ENCODE measurements at regions not wholly inside any gene's neighbourhood (a gene's known extent, or its start where the extent isn't known, plus 50 kb on each side); places are given as distances from the start of the nearest gene placed in this dataset.

DNA sequence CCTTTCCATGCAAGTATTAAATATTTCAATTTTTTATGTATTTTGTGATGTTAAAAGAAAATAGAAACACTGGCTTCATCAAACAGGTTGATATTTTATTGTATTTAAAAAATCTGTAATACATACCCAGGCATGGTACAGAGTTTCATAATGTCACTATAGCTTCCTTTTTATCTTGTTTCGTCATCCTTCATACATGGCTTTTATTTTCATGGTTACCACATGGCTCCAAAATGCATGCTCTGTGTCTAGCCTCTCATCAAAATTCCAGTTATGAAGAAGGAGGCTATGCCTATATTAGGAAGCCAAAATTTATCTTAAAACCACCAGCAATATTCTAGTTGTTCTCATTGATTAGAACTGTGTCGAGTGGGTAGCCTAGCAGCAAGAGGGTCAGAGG, 464.8 kb downstream of the BTG1 start:
- ChIA-PET POLR2A (no interaction called here), CTCF (no interaction called here)
- no peak for DNase-seq
- H3K36me3 Mint-ChIP-seq (ENCODE audit: low read depth) = peaks cover 4% of the 10 kb centered on the region
- H3K4me3 Mint-ChIP-seq = no peak overlapping the region
- H3K4me1 Mint-ChIP-seq = peaks cover 3% of the 10 kb centered on the region
- no peaks in the 10 kb centered on the region for H3K27me3 Mint-ChIP-seq
- peaks cover 5% of the 10 kb centered on the region for H3K9me3 Mint-ChIP-seq
- no peak overlapping the region for H3K27ac Mint-ChIP-seq

DNA sequence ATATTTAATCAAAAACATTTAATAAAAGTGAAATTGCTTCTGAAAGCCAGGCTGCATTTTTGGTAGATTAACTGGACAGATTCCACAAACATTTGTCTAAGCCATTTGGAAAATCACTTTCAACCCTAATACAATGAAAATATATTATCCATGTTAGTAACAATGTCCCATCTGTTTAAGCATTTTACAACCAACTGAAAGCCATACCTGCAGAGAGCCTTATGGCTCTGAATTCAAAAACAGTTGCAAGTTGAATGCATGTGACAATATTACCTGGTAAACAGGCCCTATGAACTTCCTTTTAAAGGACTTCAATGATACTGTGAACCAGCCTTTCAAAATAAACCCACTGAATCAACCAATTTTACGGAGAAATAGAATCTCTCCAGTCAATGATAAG, 468.1 kb downstream of the BTG1 start:
- ChIA-PET POLR2A (no interaction called here), CTCF (no interaction called here)
- Mint-ChIP-seq H3K36me3 (ENCODE audit: low read depth) (no peaks in the 10 kb centered on the region), H3K4me1 (no peaks in the 10 kb centered on the region), H3K27me3 (no peaks in the 10 kb centered on the region), H3K9me3 (peaks cover 2% of the 10 kb centered on the region), H3K27ac (no peak overlapping the region), H3K4me3 (no peak overlapping the region)
- DNase-seq = no peak

- Mint-ChIP-seq H3K27ac (no peak overlapping the region), H3K4me1 (peaks cover 4% of the 10 kb centered on the region), H3K27me3 (no peaks in the 10 kb centered on the region), H3K36me3 (ENCODE audit: low read depth) (no peaks in the 10 kb centered on the region), H3K9me3 (peaks cover 5% of the 10 kb centered on the region), H3K4me3 (no peak overlapping the region)
- DNase-seq = no peak
- ChIA-PET CTCF (no interaction called here), POLR2A (no interaction called here)
Observed at GRCh38 chr12:91675401-91675800, 470.2 kb downstream of the BTG1 start.

GRCh38 chr12:91672130-91672529, 473.5 kb downstream of the BTG1 start:
- CTCF ChIA-PET = interaction anchor here (0.9 to 1.5 kb wide), 2 partner anchors 11 to 188 kb away, joined by 3 read pairs; no protein-coding TSS in a partner anchor

GRCh38 chr12:91667694-91668093, 478.0 kb downstream of the BTG1 start:
- no peak overlapping the region for H3K4me3 Mint-ChIP-seq
- CTCF ChIA-PET = interaction anchor here (1.0 kb wide), 1 partner anchor 30 kb away, joined by 5 read pairs; no protein-coding TSS in a partner anchor

More at GRCh38 chr12:91672130-91672529, 473.5 kb downstream of the BTG1 start:
- Mint-ChIP-seq H3K27me3 (no peaks in the 10 kb centered on the region), H3K36me3 (ENCODE audit: low read depth) (peaks cover 2% of the 10 kb centered on the region), H3K4me3 (no peak overlapping the region), H3K4me1 (peaks cover 10% of the 10 kb centered on the region), H3K9me3 (peaks cover 9% of the 10 kb centered on the region), H3K27ac (no peak overlapping the region)
- POLR2A ChIA-PET = no interaction called here
- DNase-seq = no peak

GRCh38 chr12:91663744-91664143, 481.1 kb upstream of the DCN start:
- ChIA-PET CTCF (interaction anchor here (1.3 kb wide), 1 partner anchor 11 kb away, joined by 3 read pairs; no protein-coding TSS in a partner anchor), POLR2A (no interaction called here)
- H3K9me3 Mint-ChIP-seq = peaks cover 4% of the 10 kb centered on the region
- peaks cover 3% of the 10 kb centered on the region for H3K36me3 Mint-ChIP-seq (ENCODE audit: low read depth)
- no peak overlapping the region for H3K27ac Mint-ChIP-seq
- H3K4me1 Mint-ChIP-seq = peaks cover 7% of the 10 kb centered on the region
- no peak overlapping the region for H3K4me3 Mint-ChIP-seq
- DNase-seq = no peak
- no peaks in the 10 kb centered on the region for H3K27me3 Mint-ChIP-seq

More at GRCh38 chr12:91667694-91668093, 478.0 kb downstream of the BTG1 start:
- DNase-seq = no peak
- peaks cover 11% of the 10 kb centered on the region for H3K4me1 Mint-ChIP-seq
- H3K36me3 Mint-ChIP-seq (ENCODE audit: low read depth) = peaks cover 2% of the 10 kb centered on the region
- peaks cover 7% of the 10 kb centered on the region for H3K9me3 Mint-ChIP-seq
- no peaks in the 10 kb centered on the region for H3K27me3 Mint-ChIP-seq
- POLR2A ChIA-PET = no interaction called here
- H3K27ac Mint-ChIP-seq = no peak overlapping the region

DNA sequence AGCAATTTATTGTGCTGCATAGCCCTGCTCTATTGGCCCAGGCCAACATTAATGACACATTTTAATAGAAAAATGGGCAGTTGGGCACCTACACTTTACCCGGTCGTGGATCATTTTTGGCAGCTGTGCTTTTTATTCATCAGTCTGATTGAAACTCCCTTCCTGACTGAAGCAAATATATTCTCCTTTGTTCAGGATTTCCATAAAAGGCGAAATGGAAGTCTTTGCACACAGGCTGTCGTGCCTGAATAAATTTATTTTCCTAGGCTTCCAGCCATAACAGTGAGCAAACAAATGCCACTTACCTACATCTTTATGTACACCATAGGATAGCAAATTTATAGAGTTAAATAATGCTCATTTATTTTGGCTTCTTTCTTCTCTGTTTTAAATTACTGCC, 480.7 kb upstream of the DCN start:
- Mint-ChIP-seq H3K9me3 (peaks cover 2% of the 10 kb centered on the region), H3K4me3 (no peak overlapping the region), H3K27ac (no peak overlapping the region), H3K36me3 (ENCODE audit: low read depth) (peaks cover 2% of the 10 kb centered on the region), H3K27me3 (no peaks in the 10 kb centered on the region), H3K4me1 (peaks cover 8% of the 10 kb centered on the region)
- ChIA-PET CTCF (no interaction called here), POLR2A (no interaction called here)
- no peak for DNase-seq

DNA sequence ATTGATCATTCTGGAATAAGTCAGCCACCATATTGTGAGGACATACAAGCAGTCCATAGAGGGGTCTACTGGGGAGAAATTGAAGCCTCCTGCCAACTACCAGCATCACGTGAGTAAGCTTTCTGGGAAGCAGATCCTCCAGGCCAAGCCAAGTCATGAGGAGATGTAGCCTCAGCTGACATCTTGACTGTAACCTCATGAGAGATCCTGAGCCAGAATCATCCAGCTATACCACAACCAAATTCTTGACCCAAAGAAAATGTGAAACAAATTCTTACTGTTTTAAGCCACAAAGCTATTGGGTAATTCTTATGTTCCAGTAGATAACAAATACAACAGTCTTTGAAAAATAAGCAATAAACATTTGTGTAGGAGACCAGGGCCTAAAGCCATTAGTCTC, 479.4 kb upstream of the DCN start:
- Mint-ChIP-seq H3K36me3 (ENCODE audit: low read depth) (peaks cover 2% of the 10 kb centered on the region), H3K27ac (no peak overlapping the region), H3K9me3 (peaks cover 3% of the 10 kb centered on the region), H3K27me3 (no peaks in the 10 kb centered on the region), H3K4me1 (peaks cover 11% of the 10 kb centered on the region), H3K4me3 (no peak overlapping the region)
- DNase-seq = no peak
- ChIA-PET CTCF (no interaction called here), POLR2A (no interaction called here)

GRCh38 chr12:91657032-91657431, 474.4 kb upstream of the DCN start:
- Mint-ChIP-seq H3K4me3 (no peak overlapping the region), H3K27ac (no peak overlapping the region), H3K36me3 (ENCODE audit: low read depth) (peaks cover 2% of the 10 kb centered on the region), H3K9me3 (peaks cover 6% of the 10 kb centered on the region), H3K27me3 (no peaks in the 10 kb centered on the region), H3K4me1 (peaks cover 9% of the 10 kb centered on the region)
- POLR2A ChIA-PET = no interaction called here
- DNase-seq = no peak
- CTCF ChIA-PET = no interaction called here

- POLR2A ChIA-PET = no interaction called here
- H3K9me3 Mint-ChIP-seq = peaks cover 4% of the 10 kb centered on the region
- CTCF ChIA-PET = no interaction called here
- no peaks in the 10 kb centered on the region for H3K27me3 Mint-ChIP-seq
- peaks cover 2% of the 10 kb centered on the region for H3K36me3 Mint-ChIP-seq (ENCODE audit: low read depth)
- H3K4me1 Mint-ChIP-seq = peaks cover 9% of the 10 kb centered on the region
- H3K4me3 Mint-ChIP-seq = no peak overlapping the region
- H3K27ac Mint-ChIP-seq = no peak overlapping the region
- DNase-seq = no peak
Observed at GRCh38 chr12:91655966-91656365, 473.3 kb upstream of the DCN start.

- CTCF ChIA-PET = no interaction called here
- no peaks in the 10 kb centered on the region for H3K36me3 Mint-ChIP-seq (ENCODE audit: low read depth)
- no peak overlapping the region for H3K27ac Mint-ChIP-seq
- POLR2A ChIA-PET = no interaction called here
- no peak overlapping the region for H3K4me3 Mint-ChIP-seq
- peaks cover 9% of the 10 kb centered on the region for H3K4me1 Mint-ChIP-seq
- H3K9me3 Mint-ChIP-seq = peaks cover 4% of the 10 kb centered on the region
- no peaks in the 10 kb centered on the region for H3K27me3 Mint-ChIP-seq
- DNase-seq = no peak
Observed at GRCh38 chr12:91654087-91654486, 471.5 kb upstream of the DCN start.

DNA sequence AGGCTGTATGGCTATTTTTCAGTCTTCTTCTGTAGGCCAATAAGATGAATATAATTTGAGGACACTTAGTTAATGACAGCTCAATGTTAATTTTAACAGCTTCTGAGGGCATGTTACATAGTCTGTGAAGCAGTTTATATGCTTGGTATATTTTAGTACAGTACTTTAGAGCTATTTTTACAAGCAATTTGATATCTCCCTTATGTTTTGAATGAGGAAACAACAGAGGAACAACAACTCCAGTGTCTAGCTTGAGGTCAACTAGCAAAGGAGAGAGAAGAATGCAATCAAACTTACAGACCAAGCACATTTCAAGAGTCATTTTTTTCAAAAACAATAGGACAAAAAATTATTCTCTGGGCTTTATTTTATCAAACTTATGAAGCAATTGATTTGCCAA, 469.1 kb upstream of the DCN start:
- Mint-ChIP-seq H3K4me3 (no peak overlapping the region), H3K4me1 (no peaks in the 10 kb centered on the region), H3K27ac (no peak overlapping the region), H3K9me3 (no peaks in the 10 kb centered on the region), H3K27me3 (no peaks in the 10 kb centered on the region), H3K36me3 (ENCODE audit: low read depth) (no peaks in the 10 kb centered on the region)
- POLR2A ChIA-PET = no interaction called here
- CTCF ChIA-PET = interaction anchor here (1.4 kb wide), 1 partner anchor 17 kb away, joined by 3 read pairs; no protein-coding TSS in a partner anchor
- DNase-seq = no peak

DNA sequence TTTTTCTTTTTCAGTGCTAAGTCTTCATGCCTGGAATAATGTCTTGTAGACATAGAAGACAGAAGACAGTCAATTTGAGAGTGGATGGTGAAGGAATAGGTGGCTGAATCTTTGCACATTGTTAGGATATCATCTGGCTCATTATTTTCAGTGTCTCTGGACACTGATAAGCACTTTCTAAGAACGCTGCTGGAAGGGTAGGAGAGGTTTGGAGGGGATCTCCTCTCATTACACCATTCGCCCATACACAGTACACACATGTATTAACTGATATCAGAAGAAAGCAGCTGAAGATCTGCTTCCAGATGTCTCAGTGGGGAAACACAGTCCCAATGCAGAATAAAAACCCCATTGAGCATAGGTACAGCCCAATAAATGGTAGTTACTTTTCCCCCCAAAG, 461.1 kb upstream of the DCN start:
- no peak for DNase-seq
- Mint-ChIP-seq H3K9me3 (no peaks in the 10 kb centered on the region), H3K27ac (no peak overlapping the region), H3K4me3 (no peak overlapping the region), H3K4me1 (no peaks in the 10 kb centered on the region), H3K36me3 (ENCODE audit: low read depth) (no peaks in the 10 kb centered on the region), H3K27me3 (no peaks in the 10 kb centered on the region)
- ChIA-PET POLR2A (no interaction called here), CTCF (no interaction called here)

DNA sequence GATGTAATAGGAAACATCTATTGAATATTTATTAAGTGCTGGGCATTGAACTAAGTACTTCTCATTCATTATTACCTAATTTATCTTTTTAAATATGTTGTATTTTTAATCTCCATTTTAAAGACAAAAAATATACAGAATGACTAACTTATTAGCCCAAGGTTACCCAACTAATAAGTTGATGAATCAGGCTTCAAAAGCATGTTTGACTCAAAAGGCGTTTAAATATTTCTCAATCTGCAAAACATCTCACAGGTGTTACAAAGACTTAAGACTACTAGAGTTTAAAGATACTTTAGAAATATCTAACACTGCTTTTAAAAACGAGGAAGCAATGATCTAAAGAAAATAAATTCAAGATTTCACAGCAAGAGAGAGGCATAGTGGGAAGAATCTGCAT, 457.4 kb upstream of the DCN start:
- no peak for DNase-seq
- Mint-ChIP-seq H3K27me3 (no peaks in the 10 kb centered on the region), H3K27ac (no peak overlapping the region), H3K9me3 (no peaks in the 10 kb centered on the region), H3K36me3 (ENCODE audit: low read depth) (no peaks in the 10 kb centered on the region), H3K4me3 (no peak overlapping the region), H3K4me1 (no peaks in the 10 kb centered on the region)
- CTCF ChIA-PET = no interaction called here
- POLR2A ChIA-PET = no interaction called here

Data from activated CD4-positive, alpha-beta T cell treated with anti-CD3 and anti-CD28 coated beads, Interleukin-2, amount 10 ng/mL, durations not matched to agents 7 days and 5 days (primary cell).